Transverse colon (tissue), 4 donors: ENCODE measurements at regions not wholly inside any gene's neighbourhood (a gene's known extent, or its start where the extent isn't known, plus 50 kb on each side); places are given as distances from the start of the nearest gene placed in this dataset.

ENCODE experiments used
- EP300 ChIP-seq: sonication (generic); formaldehyde crosslinking; IDR thresholded peaks from one replicate; pipeline ENCODE4 v1.6.1; 2017; ENCODE audit warnings: antibody characterized with exemption, low read depth
- POLR2A ChIP-seq: fragments of 450-650 bp; IDR thresholded peaks from one replicate; pipeline ENCODE4 v1.6.1; 2016; ENCODE audit warnings: antibody characterized with exemption, mild to moderate bottlenecking, moderate library complexity
- POLR2AphosphoS5 ChIP-seq, 3 donors: sonication (generic); formaldehyde crosslinking; IDR thresholded peaks; one replicate each; pipeline ENCODE4 v1.6.1; 2016; ENCODE audit warnings: antibody characterized with exemption in 3 of 3
- TF ChIP-seq, protein P1 (sequence below), 5 experiments: fragments of 200-600 bp in 3 of 5; fragments of 450-650 bp in 2 of 5; sonication (generic) in 3 of 5; IDR thresholded peaks; 1 replicate in 2 of 5; 2 replicates in 3 of 5; pipeline ENCODE4 v1.5.1; 2016 to 2017; ENCODE audit warnings: antibody characterized with exemption in 5 of 5, inconsistent platforms in 3 of 5, mild to moderate bottlenecking in 2 of 5, moderate library complexity in 1 of 5

- TF ChIP-seq, protein P1, sequence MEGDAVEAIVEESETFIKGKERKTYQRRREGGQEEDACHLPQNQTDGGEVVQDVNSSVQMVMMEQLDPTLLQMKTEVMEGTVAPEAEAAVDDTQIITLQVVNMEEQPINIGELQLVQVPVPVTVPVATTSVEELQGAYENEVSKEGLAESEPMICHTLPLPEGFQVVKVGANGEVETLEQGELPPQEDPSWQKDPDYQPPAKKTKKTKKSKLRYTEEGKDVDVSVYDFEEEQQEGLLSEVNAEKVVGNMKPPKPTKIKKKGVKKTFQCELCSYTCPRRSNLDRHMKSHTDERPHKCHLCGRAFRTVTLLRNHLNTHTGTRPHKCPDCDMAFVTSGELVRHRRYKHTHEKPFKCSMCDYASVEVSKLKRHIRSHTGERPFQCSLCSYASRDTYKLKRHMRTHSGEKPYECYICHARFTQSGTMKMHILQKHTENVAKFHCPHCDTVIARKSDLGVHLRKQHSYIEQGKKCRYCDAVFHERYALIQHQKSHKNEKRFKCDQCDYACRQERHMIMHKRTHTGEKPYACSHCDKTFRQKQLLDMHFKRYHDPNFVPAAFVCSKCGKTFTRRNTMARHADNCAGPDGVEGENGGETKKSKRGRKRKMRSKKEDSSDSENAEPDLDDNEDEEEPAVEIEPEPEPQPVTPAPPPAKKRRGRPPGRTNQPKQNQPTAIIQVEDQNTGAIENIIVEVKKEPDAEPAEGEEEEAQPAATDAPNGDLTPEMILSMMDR (IDR thresholded peaks at IDR 0.05), result no peak
- TF ChIP-seq POLR2A (no peak), POLR2AphosphoS5 (IDR thresholded peaks at IDR 0.05) (no peak), EP300 (no peak)
Measured at GRCh38 chr15:95669146-95669922, 661.2 kb upstream of the NR2F2 start.
